DMS53 (cell line): ENCODE measurements at regions not wholly inside any gene's neighbourhood (a gene's known extent, or its start where the extent isn't known, plus 50 kb on each side); places are given as distances from the start of the nearest gene placed in this dataset.
"Not testable (repeated sequence)": the region's sequence is repeated elsewhere in the genome, so short reads cannot be mapped to it uniquely, and the experiment has no call there.

Experiments
- DNase-seq: peaks from one replicate; lab custom pipeline; 2025; lab: John Stamatoyannopoulos, UW

GRCh38 chr4:81314897-81315470 is 100.0 kb upstream of the PRKG2 start:
- peak; percentile 83 for DNase-seq

- peak; percentile 97 for DNase-seq
These were observed 99.3 kb upstream of the PRKG2 start for GRCh38 chr4:81314196-81314896.

- DNase-seq: no peak
These were observed 93.0 kb upstream of the PRKG2 start for GRCh38 chr4:81307991-81308390.

- DNase-seq: no peak
These were observed 89.8 kb upstream of the PRKG2 start for GRCh38 chr4:81304871-81305270.

GRCh38 chr4:81300352-81300751 is 85.3 kb upstream of the PRKG2 start:
- DNase-seq: not testable (repeated sequence)

GRCh38 chr4:81290813-81291212 is 75.8 kb upstream of the PRKG2 start:
- no peak for DNase-seq

GRCh38 chr4:81287101-81287500 is 72.1 kb upstream of the PRKG2 start:
- no peak for DNase-seq

- DNase-seq: no peak
These were observed 67.1 kb upstream of the PRKG2 start for GRCh38 chr4:81282131-81282530.

- DNase-seq: no peak
These were observed 59.4 kb upstream of the PRKG2 start for GRCh38 chr4:81274460-81274859.

GRCh38 chr4:81272671-81273070 is 57.6 kb upstream of the PRKG2 start:
- DNase-seq: no peak
